ENCODE measurements at regions not wholly inside any gene's neighbourhood (a gene's known extent, or its start where the extent isn't known, plus 50 kb on each side); places are given as distances from the start of the nearest gene placed in this dataset.

GRCh38 chr5:84861306-84861705 is 476.6 kb upstream of the EDIL3 start:
- no peak overlapping the region for H3K9ac ChIP-seq (ENCODE audit: control insufficient read depth, extremely low read depth, insufficient read depth, low read length)
- no peaks in the 10 kb centered on the region for H3K36me3 ChIP-seq (ENCODE audit: control insufficient read depth in 2 of 2, extremely low read depth in 1 of 2, insufficient read depth in 2 of 2, low read length in 2 of 2)
- no peak overlapping the region for H3K27ac ChIP-seq (ENCODE audit: control insufficient read depth, insufficient read depth, low read length)
- FAIRE-seq = no peak
- H3K4me2 ChIP-seq (ENCODE audit: control insufficient read depth, extremely low read depth, insufficient read depth, low read depth, low read length) = no peak overlapping the region
- H3K9me1 ChIP-seq (ENCODE audit: control insufficient read depth, extremely low read depth, insufficient read depth, low read length) = no peaks in the 10 kb centered on the region
- DNase-seq (ENCODE audit: low read depth, low spot score) = no peak
- H3K79me2 ChIP-seq (ENCODE audit: control insufficient read depth, insufficient read depth, low read length) = no peaks in the 10 kb centered on the region
- TF ChIP-seq CTCF (optimal IDR thresholded peaks at IDR 0.05 in 1 of 3, IDR thresholded peaks at IDR 0.05 in 1 of 3, conservative IDR thresholded peaks at IDR 0.05 in 1 of 3; ENCODE audit: extremely low read depth in 1 of 3, insufficient read depth in 2 of 3, low read length in 3 of 3) (no peak), EZH2 (IDR thresholded peaks at IDR 0.05; ENCODE audit: low read length) (no peak)
- H2AFZ ChIP-seq (ENCODE audit: control insufficient read depth, low read length) = no peak overlapping the region
- dilution Hi-C loops (cut with MboI; ENCODE audit: extremely low pct_ligation_motif_present, low sequenced_read_pairs) = no loop called here
- no peaks in the 10 kb centered on the region for H4K20me1 ChIP-seq (ENCODE audit: control insufficient read depth, extremely low read depth, insufficient read depth, low read length)
- no peaks in the 10 kb centered on the region for H3K27me3 ChIP-seq (ENCODE audit: control insufficient read depth, extremely low read depth, insufficient read depth, low read length)
- H3K9me3 ChIP-seq (ENCODE audit: control insufficient read depth, low read depth, low read length) = no peaks in the 10 kb centered on the region
- no peaks in the 10 kb centered on the region for H3K4me1 ChIP-seq (ENCODE audit: control insufficient read depth, extremely low read depth, insufficient read depth, low read length)
- no peak overlapping the region for H3K4me3 ChIP-seq (ENCODE audit: control insufficient read depth in 2 of 3, extremely low read depth in 1 of 3, insufficient read depth in 2 of 3, low read depth in 1 of 3, low read length in 3 of 3)

- H4K20me1 ChIP-seq (ENCODE audit: control insufficient read depth, extremely low read depth, insufficient read depth, low read length) = no peaks in the 10 kb centered on the region
- no peaks in the 10 kb centered on the region for H3K9me3 ChIP-seq (ENCODE audit: control insufficient read depth, low read depth, low read length)
- H3K4me2 ChIP-seq (ENCODE audit: control insufficient read depth, extremely low read depth, insufficient read depth, low read depth, low read length) = no peak overlapping the region
- no peaks in the 10 kb centered on the region for H3K36me3 ChIP-seq (ENCODE audit: control insufficient read depth in 2 of 2, extremely low read depth in 1 of 2, insufficient read depth in 2 of 2, low read length in 2 of 2)
- H3K27ac ChIP-seq (ENCODE audit: control insufficient read depth, insufficient read depth, low read length) = no peak overlapping the region
- no peak overlapping the region for H3K9ac ChIP-seq (ENCODE audit: control insufficient read depth, extremely low read depth, insufficient read depth, low read length)
- no peak for TF ChIP-seq EZH2 (IDR thresholded peaks at IDR 0.05; ENCODE audit: low read length)
- TF ChIP-seq CTCF (optimal IDR thresholded peaks at IDR 0.05 in 1 of 3, IDR thresholded peaks at IDR 0.05 in 1 of 3, conservative IDR thresholded peaks at IDR 0.05 in 1 of 3; ENCODE audit: extremely low read depth in 1 of 3, insufficient read depth in 2 of 3, low read length in 3 of 3) = no peak
- FAIRE-seq (no peak), DNase-seq (ENCODE audit: low read depth, low spot score) (no peak)
- no peaks in the 10 kb centered on the region for H3K27me3 ChIP-seq (ENCODE audit: control insufficient read depth, extremely low read depth, insufficient read depth, low read length)
- no peak overlapping the region for H2AFZ ChIP-seq (ENCODE audit: control insufficient read depth, low read length)
- no peaks in the 10 kb centered on the region for H3K9me1 ChIP-seq (ENCODE audit: control insufficient read depth, extremely low read depth, insufficient read depth, low read length)
- no peaks in the 10 kb centered on the region for H3K79me2 ChIP-seq (ENCODE audit: control insufficient read depth, insufficient read depth, low read length)
- dilution Hi-C loops (cut with MboI; ENCODE audit: extremely low pct_ligation_motif_present, low sequenced_read_pairs) = no loop called here
- no peaks in the 10 kb centered on the region for H3K4me1 ChIP-seq (ENCODE audit: control insufficient read depth, extremely low read depth, insufficient read depth, low read length)
- no peak overlapping the region for H3K4me3 ChIP-seq (ENCODE audit: control insufficient read depth in 2 of 3, extremely low read depth in 1 of 3, insufficient read depth in 2 of 3, low read depth in 1 of 3, low read length in 3 of 3)
Observed at GRCh38 chr5:84859056-84859455, 474.4 kb upstream of the EDIL3 start.
